ENCODE measurements at regions not wholly inside any gene's neighbourhood (a gene's known extent, or its start where the extent isn't known, plus 50 kb on each side); places are given as distances from the start of the nearest gene placed in this dataset.

DNA sequence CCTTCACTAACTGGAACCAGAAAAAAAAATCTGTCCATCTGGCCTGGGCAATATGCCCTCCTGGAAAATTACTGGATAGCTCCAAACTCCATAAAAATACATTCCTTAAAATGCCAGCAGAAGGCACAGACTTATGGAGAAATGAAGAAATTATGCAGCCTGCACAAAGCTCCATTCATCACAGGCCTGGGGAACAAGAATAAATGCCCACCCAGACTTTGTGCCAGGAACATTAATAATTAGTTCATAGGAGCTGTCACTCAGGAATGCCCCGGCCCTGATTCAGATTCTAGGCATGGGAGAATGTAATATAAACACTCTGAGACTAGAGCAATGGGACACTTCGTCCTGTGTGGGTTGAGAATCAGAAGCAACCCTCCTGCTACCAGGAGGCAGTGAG, 199.3 kb downstream of the OTOR start:
- DNase-seq: no peak

DNA sequence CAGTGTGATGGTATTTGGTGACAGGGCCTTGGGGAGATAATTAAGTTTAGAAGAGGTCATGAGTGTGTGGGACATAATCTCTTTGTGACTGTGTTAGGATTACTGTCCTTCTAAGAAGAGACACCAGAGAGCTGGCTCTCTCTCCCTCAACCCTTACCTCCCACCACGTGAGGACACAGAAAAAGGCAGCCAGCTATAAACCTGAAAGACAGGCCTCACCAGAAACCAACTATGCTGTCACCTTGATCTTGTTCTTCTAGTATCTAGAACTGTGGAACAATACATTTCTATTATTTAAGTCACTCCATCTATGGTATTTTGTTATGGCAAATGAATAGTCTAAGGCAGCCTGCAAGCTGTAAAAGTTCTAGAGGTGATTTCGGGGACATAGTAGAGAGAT, 203.7 kb downstream of the OTOR start:
- no peak for DNase-seq

DNA sequence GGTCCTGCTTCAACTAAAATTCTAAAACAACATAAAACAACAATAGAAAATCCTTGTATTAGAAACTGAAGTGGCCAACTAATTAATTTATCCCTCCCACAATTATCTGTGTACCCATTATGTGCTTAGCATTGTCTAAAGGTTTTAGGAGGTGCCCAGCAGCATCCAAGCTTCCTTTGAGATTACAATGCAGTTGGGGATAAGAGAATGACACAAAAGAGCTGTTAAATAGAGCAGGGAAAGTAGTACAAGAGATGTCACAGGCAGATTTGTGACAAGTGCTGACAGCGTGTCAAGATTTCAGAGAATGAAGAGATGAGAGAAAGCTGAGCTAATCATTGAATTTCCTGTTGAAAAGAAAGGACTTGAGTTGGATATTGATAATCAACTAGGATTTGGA, 204.8 kb downstream of the OTOR start:
- DNase-seq: no peak

DNA sequence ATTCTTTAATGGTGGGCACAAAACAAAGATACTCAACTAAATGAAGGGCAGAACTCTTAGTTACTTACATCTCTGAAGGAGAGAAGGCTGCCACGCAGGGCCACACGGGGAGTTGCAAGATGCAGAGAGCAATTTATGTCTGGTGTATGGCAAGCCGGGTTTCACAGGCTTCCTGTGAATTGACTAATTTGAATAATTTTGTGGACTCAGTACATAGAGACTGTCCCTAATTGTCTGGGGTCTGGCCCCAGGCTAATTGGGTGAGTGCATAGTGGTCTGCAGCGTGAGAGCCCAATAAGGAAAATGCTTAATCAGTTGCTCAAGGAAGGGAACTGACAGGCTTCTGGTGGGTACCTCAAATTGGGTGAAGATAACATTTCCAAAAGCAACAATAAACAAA, 205.7 kb downstream of the OTOR start:
- DNase-seq: no peak

DNA sequence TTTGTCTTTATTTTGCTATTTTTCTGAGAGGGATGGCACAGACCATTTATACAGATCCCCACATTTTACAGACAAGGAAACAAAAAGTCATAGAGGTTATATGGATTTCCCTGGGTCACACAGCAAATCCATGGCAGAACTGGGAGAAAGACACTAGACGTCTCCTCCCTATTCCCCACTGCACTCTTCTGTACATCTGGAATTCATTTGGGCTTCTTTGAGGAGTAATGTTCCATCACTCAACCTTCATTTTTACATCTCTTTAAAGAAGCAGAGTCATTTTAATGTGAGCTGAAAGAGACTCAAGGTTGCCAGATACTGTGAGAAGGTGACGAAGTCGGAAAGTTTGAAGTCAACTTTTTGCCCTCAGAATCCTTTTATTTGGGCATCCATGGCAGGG, 207.3 kb downstream of the OTOR start:
- DNase-seq: no peak

DNA sequence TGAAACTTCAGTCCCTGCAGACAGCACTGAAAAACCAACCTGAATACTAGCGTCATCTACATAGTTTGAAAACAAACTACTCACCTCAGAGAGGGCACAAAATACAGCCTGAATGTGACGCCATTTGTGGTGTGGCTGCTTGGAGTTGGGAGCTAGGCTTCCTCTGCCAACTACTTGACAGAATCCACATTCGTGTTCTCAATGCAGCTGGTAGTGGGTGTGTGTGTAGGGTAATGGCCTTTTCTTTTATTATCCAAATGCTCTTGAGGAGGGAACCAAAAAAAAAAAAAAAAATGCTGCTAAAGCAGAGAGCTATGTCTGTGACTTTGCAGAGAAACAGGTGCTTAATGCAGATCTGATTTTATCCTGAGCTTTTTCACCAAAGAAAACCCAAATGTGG, 207.8 kb downstream of the OTOR start:
- DNase-seq: no peak

DNA sequence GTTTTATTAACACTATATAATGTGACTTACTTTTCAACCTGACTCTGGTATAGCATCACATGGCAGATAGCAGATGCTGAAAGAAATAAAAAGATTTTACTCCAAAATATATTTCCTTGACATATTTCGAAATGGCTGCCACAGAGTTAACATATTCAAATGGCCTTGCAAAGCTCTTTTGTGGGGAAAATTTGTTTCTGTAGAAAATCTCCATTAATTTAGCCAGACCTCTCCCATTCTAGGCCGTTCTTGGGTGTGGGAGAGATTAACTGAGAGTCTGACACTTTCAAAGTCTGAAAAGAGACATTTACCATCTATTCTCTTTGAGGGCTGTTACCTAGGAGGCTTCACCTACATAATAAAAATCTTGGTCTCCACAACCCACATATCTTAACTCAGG, 217.2 kb downstream of the OTOR start:
- no peak for DNase-seq

DNA sequence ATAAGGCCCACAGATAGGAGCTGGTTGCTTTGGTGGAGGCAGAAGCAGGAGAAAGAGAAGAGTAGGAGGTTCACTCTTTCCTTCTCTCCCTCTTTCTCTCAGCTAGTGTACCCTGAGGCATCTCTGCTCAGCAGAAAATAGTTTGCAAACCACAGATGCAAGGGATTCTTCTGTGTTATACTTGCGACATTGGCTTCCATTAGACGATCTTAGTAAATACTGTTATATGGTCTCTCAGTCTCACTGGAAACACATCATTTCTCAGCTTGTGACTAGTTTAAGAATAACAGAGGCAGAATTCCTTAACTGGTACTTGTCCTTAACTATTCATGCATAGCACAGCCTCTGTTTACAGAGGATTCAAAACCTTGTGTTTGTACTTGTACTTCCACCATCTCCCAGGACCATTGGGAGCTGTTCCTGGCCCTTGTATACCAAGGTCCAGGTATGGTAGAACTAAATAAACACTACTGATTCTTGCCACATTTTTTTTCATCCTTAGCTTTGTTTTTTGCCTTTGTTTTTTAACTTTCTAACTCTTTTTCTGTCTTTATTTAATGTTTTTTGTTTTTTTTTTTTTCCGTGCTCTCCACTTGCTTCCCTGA, 218.2 kb downstream of the OTOR start:
- DNase-seq: no peak

DNA sequence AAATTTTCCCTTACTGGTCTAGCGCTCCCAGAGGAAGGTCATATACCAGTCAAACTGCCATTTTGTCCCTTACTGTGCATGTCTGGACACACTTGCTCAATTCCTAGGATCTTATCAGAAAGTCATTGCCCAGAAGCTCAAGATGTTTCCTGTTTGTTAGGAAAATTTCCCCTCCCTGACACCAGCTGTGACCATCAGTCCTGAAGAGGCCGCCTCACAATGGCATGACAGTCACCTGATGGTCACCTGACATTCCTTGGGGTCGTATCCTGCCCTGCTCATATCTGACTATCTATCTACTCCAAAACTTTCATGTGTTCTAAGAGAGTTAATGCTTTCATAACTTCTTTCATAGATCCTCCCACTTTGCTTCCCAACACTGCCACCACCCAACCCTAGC, 219.9 kb downstream of the OTOR start:
- DNase-seq: no peak

DNA sequence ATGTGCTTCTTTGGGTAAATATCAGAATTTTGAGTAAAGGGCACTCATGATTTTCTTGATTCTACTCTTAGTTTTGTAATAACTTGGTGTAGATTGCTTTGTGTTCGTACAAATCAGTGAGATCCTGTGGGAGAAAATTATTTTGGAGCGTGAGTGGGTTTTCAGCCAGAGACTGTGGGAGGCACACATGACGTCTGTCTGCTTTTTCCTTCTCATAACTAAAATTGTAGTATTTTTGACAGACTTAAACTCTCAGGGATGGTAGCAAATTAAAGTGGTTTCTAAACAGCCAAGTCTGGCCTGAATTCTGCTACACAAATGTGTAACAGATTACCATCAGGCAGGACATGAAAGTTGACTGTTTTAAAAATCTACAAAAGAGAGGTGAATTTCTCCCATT, 222.6 kb downstream of the OTOR start:
- DNase-seq: no peak

DNA sequence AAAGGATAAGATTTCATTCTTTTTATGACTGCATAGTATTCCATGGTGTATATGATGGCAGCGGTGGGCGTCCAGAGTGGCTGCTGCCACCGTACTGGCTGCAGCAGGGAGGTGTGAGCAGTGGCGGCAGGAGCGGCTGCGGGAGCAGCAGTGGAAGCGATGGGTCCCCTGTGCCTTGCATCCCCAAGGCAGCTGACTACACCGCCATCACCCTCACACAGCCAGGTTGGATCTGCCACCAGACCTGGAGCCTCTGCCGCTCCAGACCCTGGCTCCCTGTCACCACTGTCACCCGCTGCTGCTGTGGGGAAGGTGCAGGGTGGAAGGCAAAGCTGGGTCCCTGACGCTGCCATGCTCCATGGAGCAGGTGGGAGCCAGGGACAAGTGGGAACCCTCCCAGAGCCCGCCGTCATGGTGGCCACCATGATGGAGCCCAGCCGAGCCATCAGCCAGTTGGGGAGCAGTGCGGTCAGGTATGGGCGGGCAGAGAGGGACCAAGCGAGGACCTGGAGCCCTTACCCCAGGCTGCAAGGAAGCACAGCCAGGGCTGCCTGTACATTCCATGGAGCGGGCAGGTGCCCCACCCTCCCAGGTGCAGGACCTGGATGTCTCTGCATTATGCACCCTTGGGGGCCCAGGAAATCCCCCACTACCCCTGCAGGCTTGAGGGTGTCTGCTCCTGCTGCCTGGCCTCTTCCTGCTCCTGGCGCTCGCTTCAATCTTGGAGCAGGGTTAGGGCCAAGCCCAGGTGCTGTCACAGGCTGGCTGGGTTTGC, 226.1 kb downstream of the OTOR start:
- no peak for DNase-seq

DNA sequence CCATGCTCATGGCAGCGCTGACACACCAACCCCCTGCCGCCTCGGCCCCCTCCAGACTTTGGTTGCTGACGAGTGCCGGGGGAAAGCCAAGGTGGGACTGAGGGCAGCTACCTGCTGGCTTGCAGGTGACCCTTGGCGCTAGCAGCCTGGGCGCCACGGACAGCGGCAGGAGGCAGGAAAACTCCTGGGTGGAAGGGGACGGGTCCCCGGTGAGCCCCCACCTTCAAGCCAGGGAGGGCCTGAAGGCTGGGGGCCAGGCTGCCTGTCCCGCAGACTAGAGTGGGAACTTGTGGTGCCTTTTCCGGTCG, 226.7 kb downstream of the OTOR start:
- no peak for DNase-seq

DNA sequence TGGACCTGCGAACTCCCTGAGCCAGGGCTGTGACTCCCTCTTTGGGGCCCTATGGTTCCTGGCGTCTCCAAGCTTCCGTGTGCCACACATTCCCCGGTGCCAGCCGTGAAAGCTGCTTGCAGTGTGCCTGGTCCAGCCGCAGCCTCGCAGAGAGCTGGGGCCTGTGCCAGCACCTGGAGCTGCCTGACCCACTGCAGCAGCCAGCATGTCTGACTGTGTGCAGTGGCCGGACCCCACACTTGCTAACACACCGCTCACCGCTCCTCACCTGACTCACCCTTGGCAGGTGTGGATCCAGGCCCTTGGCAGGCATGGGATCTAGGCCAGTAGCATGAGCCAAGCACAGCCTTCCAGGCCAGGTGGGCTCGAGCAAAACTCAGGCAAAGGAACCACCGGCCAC, 227.5 kb downstream of the OTOR start:
- DNase-seq: no peak

DNA sequence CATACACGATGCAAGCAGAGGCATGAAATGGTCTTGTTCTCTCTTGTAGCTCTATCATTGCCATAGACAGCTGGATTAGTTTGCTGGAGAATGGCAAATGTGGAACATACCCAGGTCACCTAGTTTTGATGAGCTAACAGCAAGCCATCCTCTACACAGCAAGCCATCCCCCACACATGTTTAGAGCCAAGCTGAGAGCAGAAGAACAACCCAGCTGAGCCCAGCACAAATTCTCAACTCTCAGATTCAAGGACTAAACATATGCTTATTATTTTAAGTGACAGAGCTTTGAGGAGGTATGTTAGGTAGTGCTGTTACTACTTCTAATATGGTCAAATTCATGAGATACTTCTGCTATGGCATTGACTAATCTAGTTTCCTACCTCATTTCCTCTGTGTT, 230.3 kb downstream of the OTOR start:
- no peak for DNase-seq

DNA sequence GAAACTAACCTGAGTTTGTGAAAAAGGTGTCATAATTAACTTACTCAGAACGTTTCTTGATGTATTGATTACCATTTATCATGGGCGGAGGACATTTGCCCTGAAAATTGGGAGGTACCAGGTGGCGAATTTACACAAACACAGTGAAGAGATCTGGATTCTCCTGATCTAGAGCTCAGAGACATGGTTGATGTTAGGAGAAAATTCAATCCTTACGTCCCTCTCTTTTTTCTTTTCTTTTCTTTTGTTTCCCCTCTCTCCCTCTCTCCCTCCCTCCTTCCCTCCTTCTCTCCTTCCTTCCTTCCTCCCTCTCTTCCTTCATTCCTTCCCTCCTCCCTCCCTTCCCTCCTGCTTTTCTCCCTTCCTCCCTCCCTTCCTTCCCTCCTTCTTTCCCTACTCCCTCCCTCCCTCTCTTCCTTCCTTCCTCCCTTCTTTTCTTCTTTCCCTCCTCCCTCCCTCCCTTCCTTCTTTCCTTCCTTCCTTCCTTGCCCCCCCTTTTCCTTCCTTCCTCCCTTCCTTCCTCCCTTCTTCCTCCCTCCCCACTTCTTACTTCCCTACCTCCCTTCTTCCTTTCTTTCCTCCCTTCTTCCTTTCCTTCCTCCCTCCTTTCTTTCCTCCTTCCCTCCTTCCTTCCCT, 234.1 kb downstream of the OTOR start:
- no peak for DNase-seq

DNA sequence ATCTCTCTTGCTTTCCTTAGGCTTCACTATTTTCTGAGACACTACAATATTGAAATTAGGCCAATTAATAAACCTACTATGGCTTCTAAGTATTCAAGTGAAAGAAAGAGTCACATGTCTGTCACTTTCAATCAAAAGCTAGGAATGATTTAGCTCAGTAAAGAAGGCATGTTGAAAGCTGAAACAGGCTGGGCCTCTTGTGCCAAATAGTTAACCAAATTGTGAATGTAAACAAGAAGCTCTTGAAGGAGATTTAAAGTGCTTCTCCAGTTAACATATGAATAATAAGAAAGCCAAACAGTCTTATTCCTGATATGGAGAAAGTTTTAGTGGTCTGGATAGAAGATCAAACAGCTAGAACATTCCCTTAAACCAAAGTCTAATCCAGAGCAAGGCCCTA, 236.3 kb downstream of the OTOR start:
- no peak for DNase-seq

DNA sequence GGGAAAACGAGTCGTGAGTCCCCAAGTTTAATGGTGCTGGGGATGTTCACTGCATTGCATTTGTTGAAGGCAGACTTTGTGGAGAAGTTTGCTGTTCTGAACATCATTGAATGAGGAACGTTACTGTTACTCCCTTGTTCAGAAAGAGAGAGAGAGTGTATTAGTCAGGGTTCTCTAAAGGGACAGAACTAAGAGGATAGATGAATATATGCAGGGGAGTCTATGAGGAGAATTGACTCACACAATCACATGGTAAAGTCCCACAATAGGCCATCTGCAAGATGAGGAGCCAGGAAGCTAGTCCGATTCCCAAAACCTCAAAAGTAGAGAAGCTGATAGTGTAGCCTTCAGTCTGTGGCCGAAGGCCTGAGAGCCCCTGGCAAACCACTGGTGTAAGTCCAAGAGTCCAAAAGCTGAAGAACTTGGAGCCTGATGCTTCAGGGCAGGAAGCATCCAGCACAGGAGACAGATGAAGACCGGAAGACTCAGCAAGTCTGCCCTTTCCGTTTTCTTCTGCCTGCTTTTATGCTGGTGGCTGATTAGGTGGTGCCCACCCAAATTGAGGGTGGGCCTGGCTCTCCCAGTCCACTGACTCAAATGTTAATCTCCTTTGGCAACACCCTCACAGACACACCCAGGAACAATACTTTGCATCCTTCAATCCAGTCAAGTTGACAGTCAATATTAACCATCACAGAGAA, 223.5 kb upstream of the PCSK2 start:
- no peak for DNase-seq

DNA sequence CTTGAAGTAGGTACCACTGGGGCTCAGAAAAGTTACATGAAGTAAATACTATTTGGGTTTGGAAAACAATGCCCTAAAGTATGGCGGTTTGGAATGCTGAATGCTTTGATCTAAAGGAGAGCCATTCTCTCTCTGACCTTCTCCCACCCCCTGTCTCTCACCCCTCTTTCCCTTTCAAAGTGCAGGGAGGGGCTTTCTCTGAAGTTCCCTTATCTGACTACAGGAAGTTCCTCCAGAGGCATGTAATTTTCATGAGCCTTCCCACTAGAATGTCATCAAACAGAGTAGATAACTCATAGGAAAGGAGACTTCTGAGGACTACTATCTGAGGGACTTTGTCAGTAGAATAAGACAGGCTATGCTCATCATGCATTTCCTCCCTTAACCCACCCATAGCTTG, 216.7 kb upstream of the PCSK2 start:
- DNase-seq: no peak

DNA sequence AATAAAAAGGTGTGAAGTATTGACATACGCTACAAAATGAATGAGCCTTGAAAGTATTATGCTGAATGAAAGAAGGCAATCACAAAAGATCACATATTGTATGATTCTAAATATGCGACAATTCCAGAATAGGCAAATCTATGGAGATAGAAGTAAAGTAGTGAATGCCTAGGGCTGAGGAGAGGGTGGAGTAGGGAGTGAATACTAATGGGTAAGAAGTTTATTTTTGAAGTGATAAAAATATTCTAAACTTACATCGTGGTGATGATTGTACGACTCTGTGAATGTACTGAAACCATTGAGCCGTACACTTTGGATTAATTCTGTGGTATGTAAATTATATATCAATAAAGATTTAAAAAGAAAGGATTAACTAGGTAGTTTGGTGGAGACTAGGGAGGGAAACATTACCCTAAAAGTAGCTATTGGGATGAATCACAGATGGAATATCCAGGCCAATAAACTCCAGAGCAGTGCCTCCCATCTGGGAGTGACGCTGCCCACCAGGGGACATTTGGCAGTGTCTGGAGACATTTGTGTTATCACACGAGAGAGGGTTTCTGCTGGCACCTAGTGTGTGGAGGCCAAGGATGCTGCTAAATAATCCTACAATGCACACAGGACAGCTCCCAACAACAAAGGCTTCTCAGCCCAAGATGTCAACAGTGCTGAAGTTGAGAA, 214.2 kb upstream of the PCSK2 start:
- DNase-seq: no peak

DNA sequence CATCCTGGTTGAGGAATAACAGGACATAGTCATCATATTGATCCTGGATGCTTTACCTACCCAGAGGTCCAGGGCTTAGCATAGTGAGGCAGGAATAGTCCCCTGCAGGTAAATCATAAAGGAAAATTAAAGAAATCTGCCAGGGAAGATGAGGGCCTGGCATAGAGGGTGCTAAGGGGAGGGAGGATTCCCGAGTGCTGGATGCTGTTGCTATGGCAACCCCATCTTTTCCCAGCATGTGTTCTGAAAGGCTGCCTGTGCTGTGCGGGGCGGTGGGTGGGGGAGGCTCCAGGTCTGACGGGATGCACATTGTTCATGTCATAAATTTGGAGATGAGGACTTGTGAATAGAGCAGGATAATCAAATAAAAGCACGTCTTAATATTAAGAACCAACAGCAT, 212.6 kb upstream of the PCSK2 start:
- no peak for DNase-seq

DNA sequence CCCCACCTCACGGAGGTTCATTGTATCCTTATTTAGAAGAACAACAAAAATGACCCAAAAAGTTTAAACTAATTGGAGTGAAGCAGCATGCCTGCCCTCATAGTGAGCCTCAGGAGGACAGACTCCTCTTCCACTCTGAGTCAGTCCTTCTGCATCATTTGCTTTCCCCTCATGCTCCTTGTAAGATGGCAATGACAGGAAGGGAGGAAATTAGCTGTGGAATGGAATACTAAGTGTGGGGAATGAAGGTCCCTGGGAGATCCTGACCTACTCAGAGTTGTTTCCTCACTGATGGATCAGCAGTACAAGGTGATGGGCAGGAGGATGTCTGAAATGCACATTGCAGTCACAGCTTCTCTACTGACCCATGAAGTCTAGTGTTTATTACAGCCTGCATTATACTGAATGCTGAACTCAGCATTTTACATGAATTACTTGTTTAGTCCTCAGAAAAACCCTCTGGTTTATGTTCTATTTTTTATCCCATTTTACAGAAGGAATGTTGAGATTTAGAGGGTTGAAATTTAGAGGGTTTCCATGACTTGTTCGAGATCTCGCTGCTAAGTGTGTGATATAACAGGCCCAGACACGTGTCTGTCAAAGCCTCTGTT, 212.0 kb upstream of the PCSK2 start:
- DNase-seq: no peak

DNA sequence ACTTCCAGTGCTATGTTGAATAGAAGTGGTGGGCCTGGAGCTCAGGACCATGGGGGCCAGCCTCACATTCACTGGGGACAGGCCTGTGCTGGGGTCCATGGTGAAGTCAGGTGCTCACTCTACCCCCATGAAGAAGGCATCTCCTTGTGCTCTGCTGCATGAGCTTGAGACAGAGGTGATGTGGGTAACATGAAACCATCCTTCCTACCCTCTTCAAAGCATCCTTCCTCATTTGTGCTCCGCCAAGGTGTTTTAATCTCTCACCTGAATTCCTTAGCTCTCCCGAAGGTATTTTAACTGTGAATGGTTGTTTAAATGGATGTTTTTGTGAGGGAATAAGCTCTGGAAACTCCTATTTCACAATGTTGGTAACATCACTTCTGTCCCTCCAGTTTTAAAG, 209.6 kb upstream of the PCSK2 start:
- DNase-seq: no peak

DNA sequence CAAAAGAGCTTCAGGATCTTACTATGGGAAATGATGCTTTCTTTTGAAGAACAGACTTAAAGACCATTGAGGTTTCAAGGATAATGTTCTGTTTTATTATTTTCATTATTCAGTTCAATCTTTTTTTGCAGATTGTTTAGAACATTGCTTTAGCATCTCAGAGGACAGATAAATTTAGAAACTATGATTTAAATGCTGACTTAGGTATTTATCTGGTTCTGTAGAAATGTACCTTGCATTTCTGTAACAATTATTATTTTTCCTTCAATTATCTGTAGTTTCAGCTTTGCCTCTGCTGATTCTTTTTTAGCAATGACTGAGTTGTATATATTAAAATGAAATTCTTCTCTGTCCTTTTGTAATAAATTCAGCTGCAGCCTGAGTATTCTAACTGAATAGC, 205.4 kb upstream of the PCSK2 start:
- no peak for DNase-seq

All from femur (tissue), 1 donor.